D721Med (cell line): ENCODE measurements at regions not wholly inside any gene's neighbourhood (a gene's known extent, or its start where the extent isn't known, plus 50 kb on each side); places are given as distances from the start of the nearest gene placed in this dataset.
"Not testable (repeated sequence)": the region's sequence is repeated elsewhere in the genome, so short reads cannot be mapped to it uniquely, and the experiment has no call there.

Experiments
- DNase-seq: peaks from one replicate; pipeline ENCODE4 v3.0.0; 2011; ENCODE audit warnings: low spot score; ENCODE audit not compliant: insufficient read length
- FAIRE-seq: peaks from 2 replicates; lab custom pipeline; 2011; peaks lifted over from hg19 to GRCh38; lab: Jason Lieb, UNC
- CTCF ChIP-seq: IDR thresholded peaks from 2 replicates; pipeline ENCODE4 v1.5.1; 2012; ENCODE audit warnings: mild to moderate bottlenecking, control low read depth; ENCODE audit not compliant: insufficient read depth; ENCODE audit errors: missing control alignments

GRCh38 chr15:36432161-36432560 is 147.3 kb upstream of the CDIN1 start:
- TF ChIP-seq CTCF: no peak
- FAIRE-seq: no peak
- no peak for DNase-seq

- TF ChIP-seq CTCF: no peak
- FAIRE-seq (no peak), DNase-seq (no peak)
Measured at GRCh38 chr15:36434177-36434576, 145.2 kb upstream of the CDIN1 start.

- FAIRE-seq: no peak
- DNase-seq: no peak
- TF ChIP-seq CTCF: no peak
Measured at GRCh38 chr15:36438499-36438898, 140.9 kb upstream of the CDIN1 start.

GRCh38 chr15:36447373-36447772 is 132.1 kb upstream of the CDIN1 start:
- DNase-seq: no peak
- TF ChIP-seq CTCF: no peak
- FAIRE-seq: no peak

GRCh38 chr15:36448418-36448817 is 131.0 kb upstream of the CDIN1 start:
- FAIRE-seq (no peak), DNase-seq (no peak)
- TF ChIP-seq CTCF: no peak

- DNase-seq (no peak), FAIRE-seq (no peak)
- TF ChIP-seq CTCF: peak; percentile 3
Measured at GRCh38 chr15:36449084-36449661, 130.3 kb upstream of the CDIN1 start.

GRCh38 chr15:36449662-36450145 is 129.7 kb upstream of the CDIN1 start:
- TF ChIP-seq CTCF: no peak
- FAIRE-seq: no peak

GRCh38 chr15:36454244-36454643 is 125.2 kb upstream of the CDIN1 start:
- not testable (repeated sequence) for FAIRE-seq, DNase-seq

More at GRCh38 chr15:36449662-36450145, 129.7 kb upstream of the CDIN1 start:
- no peak for DNase-seq
